ENCODE measurements at regions not wholly inside any gene's neighbourhood (a gene's known extent, or its start where the extent isn't known, plus 50 kb on each side); places are given as distances from the start of the nearest gene placed in this dataset.

DNA sequence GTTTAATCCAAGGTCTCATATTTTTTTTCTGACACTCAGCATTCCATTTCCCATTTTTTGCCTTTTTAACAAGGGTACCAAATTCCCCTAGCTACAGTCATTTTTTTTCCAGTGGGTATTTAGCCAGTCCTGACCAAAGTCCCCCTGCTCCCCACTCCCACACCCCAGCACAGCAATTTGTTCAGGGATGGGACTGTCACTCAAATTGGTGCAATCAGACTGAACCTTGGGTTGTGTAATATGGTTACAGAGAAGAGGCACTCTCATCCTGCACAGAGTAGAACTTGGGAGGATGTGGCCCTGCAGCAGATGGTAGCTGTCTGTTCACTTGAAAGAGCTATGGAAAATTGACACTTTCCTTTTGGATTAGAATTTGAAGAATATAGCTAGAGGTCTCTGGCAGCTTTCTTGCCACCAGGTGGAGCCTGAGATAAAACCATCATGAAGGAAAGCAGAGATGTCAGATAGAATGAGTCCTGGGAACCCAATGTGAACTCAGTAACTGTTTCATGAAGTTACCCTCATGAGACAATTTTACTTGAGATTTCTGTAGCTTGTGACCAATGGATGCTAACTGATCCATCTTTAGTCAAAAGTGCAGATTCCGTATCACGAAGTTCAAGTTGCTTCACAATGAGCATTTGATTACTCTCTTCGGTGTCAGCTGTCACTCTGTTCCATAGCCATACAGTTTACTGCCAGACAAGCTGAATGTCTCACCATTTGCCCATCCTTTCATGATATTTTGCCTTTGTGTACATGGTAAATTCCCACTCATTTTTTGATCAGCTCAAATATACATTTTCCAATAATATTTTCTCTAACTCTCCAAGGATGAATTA, 394.0 kb upstream of the SYT1 start:
- H3K4me1 Mint-ChIP-seq, result no peaks in the 10 kb centered on the region
- peaks cover 2% of the 10 kb centered on the region for H3K9me3 Mint-ChIP-seq (ENCODE audit: low read depth)
- H3K36me3 Mint-ChIP-seq (ENCODE audit: low read depth), result no peaks in the 10 kb centered on the region
- H3K4me3 Mint-ChIP-seq, result no peak overlapping the region
- no peak overlapping the region for H3K27ac Mint-ChIP-seq
- intact Hi-C loops (cut with DNase I, micrococcal nuclease), result no loop called here
- ATAC-seq (no peak), DNase-seq (peak; percentile 7)
- H3K27me3 Mint-ChIP-seq, result no peaks in the 10 kb centered on the region
- POLR2A ChIA-PET, result interaction anchor here (0.6 kb wide), 1 partner anchor 383 kb away, joined by 3 read pairs; no protein-coding TSS in a partner anchor
- CTCF ChIA-PET, result no interaction called here

DNA sequence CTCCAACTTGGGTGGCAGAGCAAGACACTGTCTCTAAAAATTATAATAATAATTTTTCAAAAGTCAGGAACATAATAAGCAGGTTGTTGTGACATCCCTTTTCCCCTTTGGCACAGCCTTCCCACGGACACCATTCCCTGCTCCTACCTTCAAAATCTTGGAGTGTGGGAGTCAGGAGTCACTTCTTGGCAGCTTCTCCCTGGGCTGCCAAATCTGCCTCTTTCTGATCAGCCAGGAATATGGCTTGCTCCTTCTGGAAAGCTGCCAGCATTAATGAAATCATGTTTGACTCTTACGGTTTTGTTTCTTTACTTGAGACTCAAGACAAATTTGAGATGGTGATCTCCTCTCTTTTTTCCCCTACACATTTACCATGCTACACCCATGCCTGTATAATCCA, 391.4 kb upstream of the SYT1 start:
- no peak for ATAC-seq
- Mint-ChIP-seq H3K27me3 (no peaks in the 10 kb centered on the region), H3K27ac (no peak overlapping the region), H3K4me3 (no peak overlapping the region), H3K36me3 (ENCODE audit: low read depth) (no peaks in the 10 kb centered on the region), H3K9me3 (ENCODE audit: low read depth) (peaks cover 3% of the 10 kb centered on the region), H3K4me1 (no peaks in the 10 kb centered on the region)
- ChIA-PET POLR2A (no interaction called here), CTCF (no interaction called here)
- intact Hi-C loops (cut with DNase I, micrococcal nuclease), result no loop called here
- no peak for DNase-seq

- no peak overlapping the region for H3K4me3 Mint-ChIP-seq
- ChIA-PET POLR2A (no interaction called here), CTCF (no interaction called here)
- intact Hi-C loops (cut with DNase I, micrococcal nuclease), result no loop called here
- DNase-seq (no peak), ATAC-seq (no peak)
- peaks cover 3% of the 10 kb centered on the region for H3K9me3 Mint-ChIP-seq (ENCODE audit: low read depth)
- no peak overlapping the region for H3K27ac Mint-ChIP-seq
- no peaks in the 10 kb centered on the region for H3K36me3 Mint-ChIP-seq (ENCODE audit: low read depth)
- H3K4me1 Mint-ChIP-seq, result no peaks in the 10 kb centered on the region
- H3K27me3 Mint-ChIP-seq, result no peaks in the 10 kb centered on the region
These were observed 391.0 kb upstream of the SYT1 start for GRCh38 chr12:78473561-78473960.

GRCh38 chr12:78483767-78484315, 380.7 kb upstream of the SYT1 start:
- Mint-ChIP-seq H3K27ac (no peak overlapping the region), H3K4me1 (no peaks in the 10 kb centered on the region), H3K27me3 (no peaks in the 10 kb centered on the region), H3K36me3 (ENCODE audit: low read depth) (no peaks in the 10 kb centered on the region), H3K4me3 (no peak overlapping the region), H3K9me3 (ENCODE audit: low read depth) (peaks cover 9% of the 10 kb centered on the region)
- ATAC-seq (no peak), DNase-seq (no peak)
- intact Hi-C loops (cut with DNase I, micrococcal nuclease), result no loop called here
- ChIA-PET POLR2A (no interaction called here), CTCF (no interaction called here)

DNA sequence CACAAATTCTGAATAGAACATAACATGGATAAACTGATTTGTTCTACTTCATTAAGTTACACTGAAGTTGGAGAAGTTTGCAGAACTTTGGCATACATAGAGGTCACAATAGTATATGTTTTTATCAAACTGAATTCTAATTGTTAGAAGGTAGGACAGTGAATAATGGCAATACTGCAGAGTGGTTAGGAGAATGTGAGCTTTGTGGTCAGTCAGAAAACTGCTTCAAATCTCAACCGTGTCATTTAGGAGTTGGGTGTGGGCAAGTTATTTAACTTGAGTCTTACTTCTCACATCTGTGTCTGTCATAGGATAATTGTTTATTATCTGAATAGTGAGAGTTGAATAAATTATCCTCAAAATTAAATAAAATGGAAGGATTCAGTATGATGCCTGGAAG, 374.6 kb upstream of the SYT1 start:
- no peak overlapping the region for H3K4me3 Mint-ChIP-seq
- ChIA-PET CTCF (interaction anchor here (0.5 kb wide), 1 partner anchor 1284 kb away, joined by 3 read pairs; no protein-coding TSS in a partner anchor), POLR2A (no interaction called here)
- no peak for DNase-seq
- no peak overlapping the region for H3K27ac Mint-ChIP-seq
- peaks cover 8% of the 10 kb centered on the region for H3K9me3 Mint-ChIP-seq (ENCODE audit: low read depth)
- no peaks in the 10 kb centered on the region for H3K27me3 Mint-ChIP-seq
- H3K36me3 Mint-ChIP-seq (ENCODE audit: low read depth), result no peaks in the 10 kb centered on the region
- no peak for ATAC-seq
- H3K4me1 Mint-ChIP-seq, result no peaks in the 10 kb centered on the region
- intact Hi-C loops (cut with DNase I, micrococcal nuclease), result no loop called here

DNA sequence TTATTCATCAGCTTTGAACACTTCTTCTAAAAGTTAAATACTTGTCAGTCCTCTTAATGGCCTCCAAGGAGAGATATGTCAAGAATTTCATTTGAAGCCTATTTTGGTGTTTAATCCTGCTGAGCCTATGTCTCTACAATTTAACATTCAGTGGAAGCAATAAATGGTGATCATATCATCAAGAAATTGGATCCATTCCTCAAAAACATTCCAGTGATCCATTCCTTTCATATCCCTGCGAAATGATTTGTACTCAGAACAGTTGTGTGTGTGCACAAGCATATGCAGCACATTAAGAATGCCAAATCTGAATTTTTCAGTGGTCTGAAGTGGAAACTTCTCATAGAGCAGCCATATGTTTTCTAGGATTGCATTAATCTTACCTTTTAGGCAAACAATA, 373.7 kb upstream of the SYT1 start:
- CTCF ChIA-PET, result no interaction called here
- no peak overlapping the region for H3K4me3 Mint-ChIP-seq

DNA sequence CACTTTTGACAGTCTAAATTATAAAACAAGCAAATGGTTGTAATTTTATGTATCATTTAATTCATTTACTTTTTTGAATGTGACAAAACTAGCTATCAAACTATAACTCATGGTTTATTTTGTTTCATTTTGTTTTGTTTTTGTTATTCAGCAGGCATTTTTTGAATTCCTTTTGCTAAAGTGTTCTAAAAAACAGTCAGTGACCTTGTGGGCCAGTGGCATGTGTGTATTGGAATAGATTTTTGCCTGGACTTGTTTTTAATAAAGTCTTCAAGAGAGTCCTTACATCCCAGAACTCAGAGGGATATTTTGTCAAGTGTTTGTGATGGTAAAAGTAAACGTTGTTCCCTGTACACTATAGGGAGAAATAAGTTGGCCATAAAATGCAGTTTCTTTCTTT, 369.7 kb upstream of the SYT1 start:
- Mint-ChIP-seq H3K27ac (no peak overlapping the region), H3K36me3 (ENCODE audit: low read depth) (no peaks in the 10 kb centered on the region), H3K4me3 (no peak overlapping the region), H3K4me1 (no peaks in the 10 kb centered on the region), H3K27me3 (no peaks in the 10 kb centered on the region), H3K9me3 (ENCODE audit: low read depth) (peaks cover 1% of the 10 kb centered on the region)
- ATAC-seq, result no peak
- ChIA-PET POLR2A (no interaction called here), CTCF (no interaction called here)
- intact Hi-C loops (cut with DNase I, micrococcal nuclease), result no loop called here
- no peak for DNase-seq

More for the DNA sequence above, 373.7 kb upstream of the SYT1 start:
- Mint-ChIP-seq H3K36me3 (ENCODE audit: low read depth) (no peaks in the 10 kb centered on the region), H3K9me3 (ENCODE audit: low read depth) (peaks cover 5% of the 10 kb centered on the region), H3K27ac (no peak overlapping the region), H3K4me1 (no peaks in the 10 kb centered on the region), H3K27me3 (no peaks in the 10 kb centered on the region)
- POLR2A ChIA-PET, result no interaction called here
- intact Hi-C loops (cut with DNase I, micrococcal nuclease), result no loop called here
- no peak for ATAC-seq
- no peak for DNase-seq

GRCh38 chr12:78501825-78502224, 362.7 kb upstream of the SYT1 start:
- no peak for ATAC-seq
- H3K27me3 Mint-ChIP-seq, result no peaks in the 10 kb centered on the region
- H3K36me3 Mint-ChIP-seq (ENCODE audit: low read depth), result no peaks in the 10 kb centered on the region
- ChIA-PET POLR2A (no interaction called here), CTCF (no interaction called here)
- H3K27ac Mint-ChIP-seq, result no peak overlapping the region
- intact Hi-C loops (cut with DNase I, micrococcal nuclease), result no loop called here
- no peak overlapping the region for H3K4me3 Mint-ChIP-seq
- no peaks in the 10 kb centered on the region for H3K4me1 Mint-ChIP-seq
- DNase-seq, result no peak
- H3K9me3 Mint-ChIP-seq (ENCODE audit: low read depth), result peaks cover 2% of the 10 kb centered on the region

DNA sequence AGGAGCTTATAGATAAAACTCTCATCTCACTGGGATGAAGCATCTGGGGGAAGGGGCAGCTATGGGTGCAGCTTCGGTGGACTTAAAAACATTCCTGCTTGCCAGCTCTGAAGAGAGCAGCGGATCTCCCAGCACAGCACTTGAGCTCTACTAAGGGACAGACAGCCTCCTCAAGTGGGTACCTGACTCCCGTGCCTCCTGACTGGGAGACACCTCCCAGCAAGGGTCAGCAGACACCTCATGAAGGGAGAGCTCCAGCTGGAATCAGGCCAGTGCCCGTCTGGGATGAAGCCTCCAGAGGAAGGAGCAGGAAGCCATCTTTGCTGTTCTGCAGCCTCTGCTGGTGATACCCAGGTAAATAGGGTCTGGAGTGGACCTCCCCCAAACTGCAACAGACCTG, 345.2 kb upstream of the SYT1 start:
- no peak for DNase-seq
- H3K27ac Mint-ChIP-seq, result no peak overlapping the region
- intact Hi-C loops (cut with DNase I, micrococcal nuclease), result no loop called here
- ChIA-PET CTCF (interaction anchor here (0.6 kb wide), 1 partner anchor 1192 kb away, joined by 4 read pairs; no protein-coding TSS in a partner anchor), POLR2A (no interaction called here)
- peaks cover 21% of the 10 kb centered on the region for H3K9me3 Mint-ChIP-seq (ENCODE audit: low read depth)
- ATAC-seq, result no peak
- no peak overlapping the region for H3K4me3 Mint-ChIP-seq
- H3K27me3 Mint-ChIP-seq, result no peaks in the 10 kb centered on the region
- no peaks in the 10 kb centered on the region for H3K36me3 Mint-ChIP-seq (ENCODE audit: low read depth)
- H3K4me1 Mint-ChIP-seq, result no peaks in the 10 kb centered on the region

GRCh38 chr12:78530100-78530765, 334.3 kb upstream of the SYT1 start:
- ChIA-PET CTCF (no interaction called here), POLR2A (no interaction called here)
- no peak for DNase-seq
- no peaks in the 10 kb centered on the region for H3K9me3 Mint-ChIP-seq (ENCODE audit: low read depth)
- no peak overlapping the region for H3K4me3 Mint-ChIP-seq
- H3K36me3 Mint-ChIP-seq (ENCODE audit: low read depth), result no peaks in the 10 kb centered on the region
- intact Hi-C loops (cut with DNase I, micrococcal nuclease), result no loop called here
- no peaks in the 10 kb centered on the region for H3K4me1 Mint-ChIP-seq
- no peaks in the 10 kb centered on the region for H3K27me3 Mint-ChIP-seq
- ATAC-seq, result no peak
- no peak overlapping the region for H3K27ac Mint-ChIP-seq

- ATAC-seq (no peak), DNase-seq (no peak)
- no peaks in the 10 kb centered on the region for H3K4me1 Mint-ChIP-seq
- no peak overlapping the region for H3K27ac Mint-ChIP-seq
- H3K9me3 Mint-ChIP-seq (ENCODE audit: low read depth), result no peaks in the 10 kb centered on the region
- H3K36me3 Mint-ChIP-seq (ENCODE audit: low read depth), result no peaks in the 10 kb centered on the region
- POLR2A ChIA-PET, result no interaction called here
- H3K27me3 Mint-ChIP-seq, result no peaks in the 10 kb centered on the region
- no peak overlapping the region for H3K4me3 Mint-ChIP-seq
- CTCF ChIA-PET, result no interaction called here
- intact Hi-C loops (cut with DNase I, micrococcal nuclease), result no loop called here
These were observed 332.6 kb upstream of the SYT1 start for GRCh38 chr12:78531831-78532458.

DNA sequence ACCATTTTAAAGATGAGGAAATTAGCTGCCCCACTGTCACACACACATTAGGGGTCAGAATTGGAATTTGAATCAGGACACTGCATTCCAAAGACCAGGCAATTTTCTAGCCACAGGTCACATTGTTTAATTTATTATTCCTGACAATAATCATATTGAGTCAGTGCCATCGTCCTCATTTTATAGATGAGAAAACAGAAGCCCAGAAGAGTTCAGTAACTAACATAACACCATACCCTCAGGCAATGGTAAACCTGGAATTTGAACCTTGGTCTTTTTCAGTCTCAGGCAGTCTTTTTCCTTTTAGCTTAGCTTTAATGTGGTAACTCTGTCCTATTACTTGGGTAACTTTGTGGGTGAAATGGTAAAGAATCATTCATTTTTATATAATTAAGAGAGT, 330.3 kb upstream of the SYT1 start:
- ATAC-seq, result no peak
- Mint-ChIP-seq H3K27ac (no peak overlapping the region), H3K9me3 (ENCODE audit: low read depth) (peaks cover 7% of the 10 kb centered on the region), H3K4me3 (no peak overlapping the region), H3K4me1 (no peaks in the 10 kb centered on the region), H3K36me3 (ENCODE audit: low read depth) (no peaks in the 10 kb centered on the region), H3K27me3 (no peaks in the 10 kb centered on the region)
- CTCF ChIA-PET, result no interaction called here
- DNase-seq, result no peak
- POLR2A ChIA-PET, result no interaction called here
- intact Hi-C loops (cut with DNase I, micrococcal nuclease), result no loop called here
